ENCODE measurements at regions not wholly inside any gene's neighbourhood (a gene's known extent, or its start where the extent isn't known, plus 50 kb on each side); places are given as distances from the start of the nearest gene placed in this dataset.

DNA sequence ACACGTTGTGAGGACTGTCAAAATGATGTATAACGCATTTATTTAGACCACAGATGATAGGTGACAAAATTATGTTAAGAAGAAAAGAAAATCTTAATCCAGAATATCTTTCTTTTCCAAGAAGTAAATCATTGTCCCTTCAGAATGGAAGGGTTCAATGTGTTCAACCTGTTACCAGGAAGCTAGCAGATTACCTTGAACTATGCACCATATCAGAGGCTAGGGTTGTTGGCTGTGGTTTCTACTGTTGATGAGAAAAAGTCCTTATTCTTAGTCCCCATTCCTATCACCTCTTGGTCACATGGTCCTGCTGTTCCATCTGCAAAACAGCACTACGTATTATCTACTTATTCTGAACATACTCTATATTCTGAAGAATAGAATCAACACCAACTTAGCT, 339.5 kb upstream of the CADM1 start:
- TF ChIP-seq ZFX (IDR thresholded peaks at IDR 0.05; ENCODE audit: borderline replicate concordance): no peak
- TF ChIP-seq, protein P1, sequence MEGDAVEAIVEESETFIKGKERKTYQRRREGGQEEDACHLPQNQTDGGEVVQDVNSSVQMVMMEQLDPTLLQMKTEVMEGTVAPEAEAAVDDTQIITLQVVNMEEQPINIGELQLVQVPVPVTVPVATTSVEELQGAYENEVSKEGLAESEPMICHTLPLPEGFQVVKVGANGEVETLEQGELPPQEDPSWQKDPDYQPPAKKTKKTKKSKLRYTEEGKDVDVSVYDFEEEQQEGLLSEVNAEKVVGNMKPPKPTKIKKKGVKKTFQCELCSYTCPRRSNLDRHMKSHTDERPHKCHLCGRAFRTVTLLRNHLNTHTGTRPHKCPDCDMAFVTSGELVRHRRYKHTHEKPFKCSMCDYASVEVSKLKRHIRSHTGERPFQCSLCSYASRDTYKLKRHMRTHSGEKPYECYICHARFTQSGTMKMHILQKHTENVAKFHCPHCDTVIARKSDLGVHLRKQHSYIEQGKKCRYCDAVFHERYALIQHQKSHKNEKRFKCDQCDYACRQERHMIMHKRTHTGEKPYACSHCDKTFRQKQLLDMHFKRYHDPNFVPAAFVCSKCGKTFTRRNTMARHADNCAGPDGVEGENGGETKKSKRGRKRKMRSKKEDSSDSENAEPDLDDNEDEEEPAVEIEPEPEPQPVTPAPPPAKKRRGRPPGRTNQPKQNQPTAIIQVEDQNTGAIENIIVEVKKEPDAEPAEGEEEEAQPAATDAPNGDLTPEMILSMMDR (IDR thresholded peaks at IDR 0.05): no peak
- no peak overlapping the region for H3K27ac ChIP-seq

DNA sequence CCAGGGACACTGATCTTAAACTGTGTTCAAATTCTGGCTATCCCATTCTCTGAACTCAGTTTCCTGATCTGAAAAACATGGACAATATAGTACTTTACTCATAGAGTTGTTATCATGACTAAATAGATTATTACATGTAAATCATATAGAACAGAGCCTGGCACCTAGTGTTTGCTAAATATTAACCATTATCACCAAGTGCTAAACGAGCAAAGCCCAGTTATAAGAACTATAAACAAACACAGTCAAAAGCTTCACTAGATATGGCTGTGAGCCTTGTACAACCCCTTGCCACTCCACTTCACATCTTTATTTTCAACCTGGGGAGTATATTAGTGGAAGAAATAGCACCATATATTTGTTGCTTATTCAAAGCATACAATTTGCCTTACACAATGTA, 338.9 kb upstream of the CADM1 start:
- TF ChIP-seq ZFX (IDR thresholded peaks at IDR 0.05; ENCODE audit: borderline replicate concordance): no peak
- TF ChIP-seq, protein P1 (IDR thresholded peaks at IDR 0.05): no peak
- no peak overlapping the region for H3K27ac ChIP-seq

DNA sequence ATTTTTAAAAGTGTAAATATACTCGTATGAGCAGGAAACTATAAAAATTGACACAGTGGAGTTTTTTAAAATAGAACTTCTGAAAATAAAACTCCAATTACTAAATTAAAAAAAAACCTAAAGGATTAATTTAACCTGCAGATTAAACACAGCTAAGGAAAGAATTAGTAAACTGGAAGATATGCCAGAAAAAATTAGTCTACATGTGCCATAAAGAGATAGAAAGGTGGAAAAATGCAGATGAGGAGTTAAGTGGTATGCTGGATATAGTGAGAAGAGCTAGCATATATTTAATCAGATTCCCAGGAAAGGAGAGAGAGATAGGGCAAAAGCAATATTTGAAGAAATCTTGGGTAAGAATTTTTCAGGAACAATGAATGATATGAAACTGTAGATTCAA, 315.8 kb upstream of the CADM1 start:
- TF ChIP-seq, protein P1 (IDR thresholded peaks at IDR 0.05): no peak
- no peak for TF ChIP-seq ZFX (IDR thresholded peaks at IDR 0.05; ENCODE audit: borderline replicate concordance)
- no peak overlapping the region for H3K27ac ChIP-seq

DNA sequence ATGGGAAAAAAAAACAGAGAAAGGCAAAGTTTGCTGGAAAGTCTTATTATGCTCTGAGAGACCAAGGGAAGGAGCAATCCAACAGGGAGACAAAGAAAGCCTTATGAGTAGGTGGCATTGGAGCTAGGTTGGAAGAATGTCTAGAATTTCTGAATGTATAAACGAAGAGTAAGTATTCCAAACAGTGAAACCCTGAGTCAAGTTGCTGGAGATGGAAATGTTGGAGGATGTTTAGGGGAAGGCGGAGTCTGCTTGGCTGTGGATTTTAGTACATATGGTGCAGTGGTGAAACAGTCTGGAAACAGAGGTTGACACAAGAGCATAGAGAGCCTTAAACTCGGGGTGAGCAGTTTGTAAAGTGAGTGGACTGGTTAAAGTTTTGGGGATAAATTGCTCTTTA, 314.8 kb upstream of the CADM1 start:
- no peak overlapping the region for H3K27ac ChIP-seq
- TF ChIP-seq ZFX (IDR thresholded peaks at IDR 0.05; ENCODE audit: borderline replicate concordance): no peak
- TF ChIP-seq, protein P1 (IDR thresholded peaks at IDR 0.05): no peak

DNA sequence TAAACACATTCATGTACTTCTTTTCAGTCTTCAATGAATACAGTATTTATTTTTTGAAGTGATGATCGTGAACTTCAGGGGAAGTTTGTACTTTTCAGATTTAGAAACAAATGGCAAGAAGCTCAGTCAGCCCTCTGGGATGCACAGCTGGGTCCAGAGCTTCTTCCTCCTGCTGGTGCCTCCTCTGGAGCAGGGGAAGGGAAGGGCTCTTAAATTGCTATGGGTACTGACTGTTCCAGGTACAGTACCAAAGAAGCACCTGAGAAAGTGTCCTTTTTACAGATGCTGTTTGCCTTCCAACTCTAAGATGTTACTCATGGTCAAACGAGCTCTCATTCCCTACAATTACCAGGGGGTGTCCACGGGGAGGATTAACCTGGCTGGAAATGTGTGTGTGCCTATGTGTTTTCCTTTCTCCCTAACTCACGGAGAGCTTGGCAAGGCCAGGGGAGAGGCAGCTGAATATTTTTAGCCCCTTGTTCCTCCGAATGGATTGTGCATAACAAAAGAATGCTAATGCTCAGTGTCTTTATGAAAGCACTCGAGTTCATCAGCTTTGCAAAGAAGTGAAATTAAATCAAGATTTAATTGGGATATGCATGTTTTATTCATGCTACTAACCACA, 313.7 kb upstream of the CADM1 start:
- TF ChIP-seq, protein P1 (IDR thresholded peaks at IDR 0.05): no peak
- H3K27ac ChIP-seq: no peak overlapping the region

DNA sequence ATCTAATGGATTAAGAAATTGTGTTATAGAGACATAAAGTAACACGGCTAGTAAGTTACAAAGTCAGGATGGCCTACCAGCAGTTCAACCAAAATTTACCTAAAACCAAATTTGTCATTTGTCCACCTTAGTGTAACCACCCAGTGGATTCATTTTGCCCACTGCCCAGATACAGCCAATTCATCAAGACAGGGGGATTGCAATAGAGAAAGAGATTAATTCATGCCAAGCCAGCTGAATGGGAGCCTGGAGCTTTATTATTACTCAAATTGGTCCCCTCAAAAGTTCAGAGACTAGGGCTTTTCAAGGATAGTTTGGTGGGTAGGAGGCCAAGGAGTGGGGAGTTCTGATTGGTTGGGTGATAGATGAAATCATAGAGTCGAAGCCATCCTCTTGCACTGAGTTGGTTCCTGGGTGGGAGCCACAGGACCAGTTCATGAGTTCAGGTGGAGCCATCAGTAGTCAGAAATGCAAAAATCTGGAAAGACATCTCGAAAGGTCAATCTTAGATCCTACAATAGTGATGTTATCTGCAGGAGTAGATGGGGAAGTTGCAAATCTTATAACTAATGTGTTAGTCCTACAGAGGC, 304.2 kb upstream of the CADM1 start:
- no peak overlapping the region for H3K27ac ChIP-seq
- TF ChIP-seq ZFX (IDR thresholded peaks at IDR 0.05; ENCODE audit: borderline replicate concordance): no peak
- TF ChIP-seq, protein P1 (IDR thresholded peaks at IDR 0.05): no peak

DNA sequence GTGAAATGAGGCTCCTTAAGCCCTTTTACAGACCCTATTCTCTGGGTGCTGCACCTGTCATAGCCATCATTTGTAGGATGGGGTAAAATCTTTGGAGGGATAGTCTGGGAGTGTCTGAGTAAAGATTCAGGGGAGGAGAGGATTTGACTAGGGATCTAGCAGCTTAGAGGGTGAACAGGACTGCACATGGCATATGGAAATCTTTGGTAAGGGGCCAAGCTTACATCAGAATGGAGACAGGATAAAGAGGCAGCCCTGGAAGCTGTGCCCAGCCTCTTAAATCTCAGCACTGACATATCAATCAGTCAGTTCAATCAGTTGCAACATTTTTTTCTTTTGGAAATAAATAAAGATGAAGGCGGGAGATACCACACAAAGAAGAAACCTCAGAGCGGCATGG, 301.8 kb upstream of the CADM1 start:
- no peak overlapping the region for H3K27ac ChIP-seq
- TF ChIP-seq ZFX (IDR thresholded peaks at IDR 0.05; ENCODE audit: borderline replicate concordance): no peak

Data from 22Rv1 (cell line).